DND-41 (cell line): ENCODE measurements at regions not wholly inside any gene's neighbourhood (a gene's known extent, or its start where the extent isn't known, plus 50 kb on each side); places are given as distances from the start of the nearest gene placed in this dataset.

Source experiments
- ATAC-seq: fragments of 200-7000 bp; cut with Tn5 transposase; 3 replicates; pipeline ENCODE4 v1.9.1; 2021; ENCODE audit warnings: low read depth; ENCODE audit not compliant: insufficient read depth
- DNase-seq: peaks from one replicate; pipeline ENCODE4 v3.0.0-alpha.2; 2020
- H2AFZ ChIP-seq: 2 replicates; pipeline ENCODE4 v1.6.0; 2012; ENCODE audit warnings: low read depth, low read length
- H3K27ac ChIP-seq: 2 replicates; pipeline ENCODE4 v1.5.1; 2012; ENCODE audit warnings: low read length, inconsistent platforms
- H3K27me3 ChIP-seq: fragments of 200-600 bp; sonication (generic); 2 replicates; pipeline ENCODE4 v1.6.0; 2012; ENCODE audit warnings: low read length, mild to moderate bottlenecking, inconsistent platforms; ENCODE audit not compliant: insufficient read depth, poor library complexity
- H3K36me3 ChIP-seq: 2 replicates; pipeline ENCODE4 v1.5.1; 2012; ENCODE audit warnings: low read length, inconsistent platforms; ENCODE audit not compliant: insufficient read depth
- H3K4me1 ChIP-seq: 2 replicates; pipeline ENCODE4 v1.5.1; 2012; ENCODE audit warnings: mild to moderate bottlenecking, low read length; ENCODE audit not compliant: insufficient read depth
- H3K4me2 ChIP-seq: 2 replicates; pipeline ENCODE4 v1.6.0; 2012; ENCODE audit warnings: mild to moderate bottlenecking, moderate library complexity, low read length, inconsistent platforms; ENCODE audit not compliant: insufficient read depth
- H3K4me3 ChIP-seq, 2 experiments: fragments of 200-600 bp in 1 of 2; shearing (Covaris generic) in 1 of 2; 2 replicates each; pipeline ENCODE4 v1.5.1; 2012 to 2016; ENCODE audit warnings: inconsistent platforms in 2 of 2, low read length in 2 of 2, mild to moderate bottlenecking in 2 of 2, low read depth in 1 of 2, moderate library complexity in 1 of 2
- H3K79me2 ChIP-seq: 2 replicates; pipeline ENCODE4 v1.6.0; 2012; ENCODE audit warnings: low read length, inconsistent platforms; ENCODE audit not compliant: insufficient read depth
- H3K9ac ChIP-seq: 2 replicates; pipeline ENCODE4 v1.6.0; 2012; ENCODE audit warnings: low read depth, mild to moderate bottlenecking, inconsistent platforms, low read length, moderate library complexity
- H3K9me3 ChIP-seq: 2 replicates; pipeline ENCODE4 v1.5.1; 2012; ENCODE audit warnings: low read length, moderate library complexity, mild to moderate bottlenecking, inconsistent platforms; ENCODE audit not compliant: insufficient read depth, severe bottlenecking
- H4K20me1 ChIP-seq: 2 replicates; pipeline ENCODE4 v1.6.0; 2012; ENCODE audit warnings: low read length; ENCODE audit not compliant: insufficient read depth
- EZH2 ChIP-seq: IDR thresholded peaks from 3 replicates; pipeline ENCODE4 v1.6.1; 2012; ENCODE audit warnings: borderline replicate concordance, low read depth, mild to moderate bottlenecking, moderate library complexity, low read length, inconsistent platforms; ENCODE audit not compliant: severe bottlenecking
- TF ChIP-seq, protein P1 (sequence below): IDR thresholded peaks from 2 replicates; pipeline ENCODE4 v1.5.1; 2012; ENCODE audit warnings: borderline replicate concordance, low read length, moderate library complexity, mild to moderate bottlenecking; ENCODE audit not compliant: poor library complexity, severe bottlenecking; ENCODE audit errors: extremely low read depth

GRCh38 chrX:69068301-69069085 is 96.8 kb downstream of the PJA1 start:
- TF ChIP-seq EZH2: no peak
- TF ChIP-seq, protein P1, sequence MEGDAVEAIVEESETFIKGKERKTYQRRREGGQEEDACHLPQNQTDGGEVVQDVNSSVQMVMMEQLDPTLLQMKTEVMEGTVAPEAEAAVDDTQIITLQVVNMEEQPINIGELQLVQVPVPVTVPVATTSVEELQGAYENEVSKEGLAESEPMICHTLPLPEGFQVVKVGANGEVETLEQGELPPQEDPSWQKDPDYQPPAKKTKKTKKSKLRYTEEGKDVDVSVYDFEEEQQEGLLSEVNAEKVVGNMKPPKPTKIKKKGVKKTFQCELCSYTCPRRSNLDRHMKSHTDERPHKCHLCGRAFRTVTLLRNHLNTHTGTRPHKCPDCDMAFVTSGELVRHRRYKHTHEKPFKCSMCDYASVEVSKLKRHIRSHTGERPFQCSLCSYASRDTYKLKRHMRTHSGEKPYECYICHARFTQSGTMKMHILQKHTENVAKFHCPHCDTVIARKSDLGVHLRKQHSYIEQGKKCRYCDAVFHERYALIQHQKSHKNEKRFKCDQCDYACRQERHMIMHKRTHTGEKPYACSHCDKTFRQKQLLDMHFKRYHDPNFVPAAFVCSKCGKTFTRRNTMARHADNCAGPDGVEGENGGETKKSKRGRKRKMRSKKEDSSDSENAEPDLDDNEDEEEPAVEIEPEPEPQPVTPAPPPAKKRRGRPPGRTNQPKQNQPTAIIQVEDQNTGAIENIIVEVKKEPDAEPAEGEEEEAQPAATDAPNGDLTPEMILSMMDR: no peak
- Histone ChIP-seq H2AFZ (no peak overlapping the region), H4K20me1 (no peaks in the 10 kb centered on the region), H3K27me3 (no peaks in the 10 kb centered on the region), H3K4me3 (no peak overlapping the region), H3K9ac (no peak overlapping the region), H3K4me1 (no peaks in the 10 kb centered on the region), H3K4me2 (no peak overlapping the region), H3K9me3 (no peaks in the 10 kb centered on the region), H3K36me3 (no peaks in the 10 kb centered on the region), H3K79me2 (no peaks in the 10 kb centered on the region), H3K27ac (no peak overlapping the region)
- ATAC-seq (no peak), DNase-seq (no peak)

DNA sequence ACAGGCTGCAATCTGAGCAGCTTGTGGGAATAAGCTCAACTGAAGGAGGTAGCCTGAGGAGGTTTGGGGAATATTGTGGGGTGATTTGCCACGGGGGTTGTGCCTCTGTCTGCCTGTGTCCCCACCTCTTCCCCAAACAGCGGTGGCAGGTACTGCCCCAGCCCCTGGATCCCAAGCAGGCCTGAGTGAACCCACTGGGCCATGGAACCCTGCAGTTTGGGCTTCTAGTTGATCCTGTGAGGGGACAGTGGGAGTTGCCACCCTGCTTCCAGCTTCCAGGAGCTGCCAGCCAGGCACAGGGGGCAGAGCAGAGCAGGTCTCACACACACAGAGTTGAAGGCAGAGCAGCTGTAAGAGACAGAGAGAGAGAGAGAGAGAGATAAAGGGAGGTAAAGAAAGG is 97.4 kb downstream of the PJA1 start:
- Histone ChIP-seq H3K4me1 (no peaks in the 10 kb centered on the region), H2AFZ (no peak overlapping the region), H3K79me2 (no peaks in the 10 kb centered on the region), H3K9ac (no peak overlapping the region), H3K4me2 (no peak overlapping the region), H4K20me1 (no peaks in the 10 kb centered on the region), H3K36me3 (no peaks in the 10 kb centered on the region), H3K27ac (no peak overlapping the region), H3K27me3 (no peaks in the 10 kb centered on the region), H3K9me3 (no peaks in the 10 kb centered on the region), H3K4me3 (no peak overlapping the region)
- no peak for TF ChIP-seq EZH2
- TF ChIP-seq, protein P1: no peak
- ATAC-seq (no peak), DNase-seq (no peak)

GRCh38 chrX:69066966-69067525 is 98.2 kb downstream of the PJA1 start:
- no peak for ATAC-seq
- H3K4me2 ChIP-seq: no peak overlapping the region
- H3K79me2 ChIP-seq: no peaks in the 10 kb centered on the region
- H3K27me3 ChIP-seq: no peaks in the 10 kb centered on the region
- no peak overlapping the region for H2AFZ ChIP-seq
- H3K9me3 ChIP-seq: no peaks in the 10 kb centered on the region
- H3K36me3 ChIP-seq: no peaks in the 10 kb centered on the region
- no peak overlapping the region for H3K27ac ChIP-seq
- H4K20me1 ChIP-seq: no peaks in the 10 kb centered on the region
- no peak for DNase-seq
- no peak overlapping the region for H3K9ac ChIP-seq
- no peak overlapping the region for H3K4me3 ChIP-seq
- no peaks in the 10 kb centered on the region for H3K4me1 ChIP-seq
- TF ChIP-seq EZH2: no peak
- TF ChIP-seq, protein P1: no peak
